Naive thymus-derived CD8-positive, alpha-beta T cell (primary cell): ENCODE measurements at regions not wholly inside any gene's neighbourhood (a gene's known extent, or its start where the extent isn't known, plus 50 kb on each side); places are given as distances from the start of the nearest gene placed in this dataset.
"Not testable (repeated sequence)": the region's sequence is repeated elsewhere in the genome, so short reads cannot be mapped to it uniquely, and the experiment has no call there.

Experiments used
- ATAC-seq, 2 donors: fragments of 150-1000 bp; cut with Tn5 transposase in 1 of 2; sonication (Bioruptor Pico), chemical (Tn5 transposase) in 1 of 2; 1 replicate in 1 of 2; 2 replicates in 1 of 2; pipeline ENCODE4 v1.10.0; 2021; ENCODE audit warnings: mild to moderate bottlenecking in 2 of 2, moderate library complexity in 2 of 2
- POLR2A ChIA-PET: fragments of 350-600 bp; sonication (Branson Sonifier 250); formaldehyde crosslinking; loops from one replicate; lab custom pipeline; 2021; ENCODE audit warnings: antibody characterized with exemption; lab: Charles Lee
- DNase-seq, 10 donors: peaks; one replicate each; pipeline versions ENCODE4 v3.0.0 to v3.0.0-alpha.2; 2020 to 2022
- H3K27ac Mint-ChIP-seq, 10 donors: one replicate each; pipeline ENCODE4 v1.8.0; 2020 to 2022; ENCODE audit warnings: mild to moderate bottlenecking in 10 of 10, mixed read lengths in 10 of 10, moderate library complexity in 4 of 10, inconsistent platforms in 1 of 10
- H3K27me3 Mint-ChIP-seq, 5 donors: one replicate each; pipeline ENCODE4 v1.8.0; 2021 to 2022; ENCODE audit warnings: mixed read lengths in 5 of 5
- H3K36me3 Mint-ChIP-seq, 3 donors: one replicate each; pipeline ENCODE4 v1.8.0; 2020 to 2022; ENCODE audit warnings: mixed read lengths in 3 of 3, mild to moderate bottlenecking in 2 of 3, inconsistent platforms in 1 of 3
- H3K4me1 Mint-ChIP-seq, 4 donors: one replicate each; pipeline ENCODE4 v1.8.0; 2021 to 2022; ENCODE audit warnings: mixed read lengths in 4 of 4
- H3K4me3 Mint-ChIP-seq, 10 donors: one replicate each; pipeline ENCODE4 v1.8.0; 2020 to 2022; ENCODE audit warnings: mild to moderate bottlenecking in 10 of 10, mixed read lengths in 10 of 10, moderate library complexity in 6 of 10, inconsistent platforms in 1 of 10
- H3K9me3 Mint-ChIP-seq, 9 donors: one replicate each; pipeline ENCODE4 v1.8.0; 2020 to 2022; ENCODE audit warnings: mixed read lengths in 9 of 9, mild to moderate bottlenecking in 3 of 9, inconsistent platforms in 1 of 9, moderate library complexity in 1 of 9

DNA sequence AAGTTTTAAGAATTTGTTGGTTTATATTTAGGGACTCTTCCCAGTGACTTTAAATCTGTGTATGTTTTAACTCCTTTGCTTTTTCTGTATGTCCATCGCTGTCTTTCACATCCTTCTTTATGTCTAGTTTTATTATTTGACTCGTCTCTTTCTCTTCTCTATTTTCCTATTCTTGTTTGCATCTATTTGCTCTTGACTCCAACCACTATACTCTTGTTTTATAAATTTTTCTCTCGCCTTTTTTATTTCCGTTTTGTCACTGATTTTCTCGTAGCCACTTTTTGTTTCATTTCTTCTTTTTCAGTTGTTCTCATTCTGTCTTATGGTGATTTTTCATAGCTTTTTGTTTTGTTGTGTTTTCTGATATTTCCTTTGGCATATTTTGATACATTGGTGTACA lies 170.5 kb upstream of the NETO1 start:
- no peaks in the 10 kb centered on the region for H3K27me3 Mint-ChIP-seq
- POLR2A ChIA-PET: no interaction called here
- ATAC-seq: no peak
- DNase-seq: no peak
- no peak overlapping the region for H3K27ac Mint-ChIP-seq
- H3K4me1 Mint-ChIP-seq: peaks cover 0 to 6% (median 0%) of the 10 kb centered on the region in 4 donors
- H3K36me3 Mint-ChIP-seq: no peaks in the 10 kb centered on the region
- peaks cover 0 to 14% (median 2%) of the 10 kb centered on the region in 9 donors for H3K9me3 Mint-ChIP-seq
- H3K4me3 Mint-ChIP-seq: peak overlapping the region in 1 of 10 donors; percentile 48

DNA sequence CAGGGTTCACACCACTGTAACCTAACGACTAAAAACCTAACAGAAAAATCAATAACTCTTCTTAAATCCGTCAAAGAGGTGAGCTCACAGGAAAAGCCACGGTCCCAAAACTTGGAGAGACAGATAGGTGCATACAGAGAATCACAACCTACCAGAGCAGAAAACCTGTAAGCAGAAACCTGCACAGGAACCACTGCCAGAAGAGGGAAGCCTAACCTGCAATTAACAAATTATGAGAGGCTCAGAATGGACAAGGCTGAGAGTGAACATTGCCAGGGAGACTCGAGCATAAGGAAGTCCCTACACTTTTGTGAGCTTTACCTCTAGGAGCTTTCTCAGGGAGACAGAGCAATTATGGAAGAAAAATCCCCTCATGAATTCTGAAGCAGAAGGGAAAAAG lies 156.2 kb upstream of the NETO1 start:
- Mint-ChIP-seq H3K27me3 (no peaks in the 10 kb centered on the region), H3K4me3 (no peak overlapping the region), H3K36me3 (no peaks in the 10 kb centered on the region), H3K4me1 (peaks cover 0 to 1% (median 0%) of the 10 kb centered on the region in 4 donors), H3K9me3 (peaks cover 2 to 22% (median 11%) of the 10 kb centered on the region in 9 donors), H3K27ac (no peak overlapping the region)
- no peak for ATAC-seq
- DNase-seq: no peak
- POLR2A ChIA-PET: no interaction called here

DNA sequence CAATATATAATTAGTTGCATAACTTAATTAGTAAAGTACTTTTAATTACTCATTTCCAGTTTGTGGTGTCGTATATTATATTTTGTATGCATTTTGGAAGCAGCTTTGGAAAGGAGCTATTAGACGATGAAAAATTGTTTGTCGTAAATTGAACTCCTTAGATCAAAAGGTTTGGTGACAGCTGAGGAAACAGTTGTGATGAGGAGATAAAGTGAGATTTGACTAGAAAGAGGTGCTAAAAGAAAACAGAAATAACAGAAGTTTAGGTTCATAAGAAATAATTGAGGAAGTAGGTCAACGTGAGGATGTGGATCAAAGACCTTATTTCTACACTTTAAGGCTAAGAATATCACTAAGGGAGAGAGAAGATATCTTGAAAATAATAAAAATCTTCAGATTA lies 141.9 kb upstream of the NETO1 start:
- Mint-ChIP-seq H3K36me3 (no peaks in the 10 kb centered on the region), H3K4me3 (no peak overlapping the region), H3K27me3 (peaks cover 0 to 3% (median 0%) of the 10 kb centered on the region in 5 donors), H3K27ac (no peak overlapping the region), H3K4me1 (peaks cover 0 to 7% (median 0%) of the 10 kb centered on the region in 4 donors), H3K9me3 (peaks cover 0 to 14% (median 4%) of the 10 kb centered on the region in 9 donors)
- ATAC-seq (no peak), DNase-seq (no peak)
- POLR2A ChIA-PET: no interaction called here

DNA sequence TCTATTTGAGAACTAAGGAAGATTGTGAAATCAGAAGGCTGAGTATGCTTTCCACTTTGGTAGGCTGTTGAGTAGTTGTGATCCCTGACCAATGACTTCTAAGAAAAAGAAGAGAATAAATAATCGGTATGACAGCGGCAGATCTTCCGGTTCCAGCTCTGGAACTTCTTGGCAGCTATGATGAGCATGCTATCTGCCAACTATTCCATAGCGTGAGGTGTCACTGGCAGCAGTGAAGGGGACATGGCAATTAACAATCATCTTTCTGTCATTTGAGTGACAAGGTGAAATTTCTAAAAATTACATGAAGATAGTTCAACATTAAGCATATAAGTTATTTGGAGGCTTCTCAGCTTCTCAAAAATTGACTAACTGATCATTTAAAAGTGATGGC lies 140.1 kb upstream of the NETO1 start:
- Mint-ChIP-seq H3K4me3 (no peak overlapping the region), H3K27me3 (peaks cover 0 to 3% (median 0%) of the 10 kb centered on the region in 5 donors), H3K27ac (peak overlapping the region in 1 of 10 donors; percentile 4), H3K9me3 (peaks cover 0 to 14% (median 3%) of the 10 kb centered on the region in 9 donors), H3K4me1 (peaks cover 0 to 7% (median 0%) of the 10 kb centered on the region in 4 donors), H3K36me3 (no peaks in the 10 kb centered on the region)
- DNase-seq (no peak), ATAC-seq (no peak)
- POLR2A ChIA-PET: no interaction called here

DNA sequence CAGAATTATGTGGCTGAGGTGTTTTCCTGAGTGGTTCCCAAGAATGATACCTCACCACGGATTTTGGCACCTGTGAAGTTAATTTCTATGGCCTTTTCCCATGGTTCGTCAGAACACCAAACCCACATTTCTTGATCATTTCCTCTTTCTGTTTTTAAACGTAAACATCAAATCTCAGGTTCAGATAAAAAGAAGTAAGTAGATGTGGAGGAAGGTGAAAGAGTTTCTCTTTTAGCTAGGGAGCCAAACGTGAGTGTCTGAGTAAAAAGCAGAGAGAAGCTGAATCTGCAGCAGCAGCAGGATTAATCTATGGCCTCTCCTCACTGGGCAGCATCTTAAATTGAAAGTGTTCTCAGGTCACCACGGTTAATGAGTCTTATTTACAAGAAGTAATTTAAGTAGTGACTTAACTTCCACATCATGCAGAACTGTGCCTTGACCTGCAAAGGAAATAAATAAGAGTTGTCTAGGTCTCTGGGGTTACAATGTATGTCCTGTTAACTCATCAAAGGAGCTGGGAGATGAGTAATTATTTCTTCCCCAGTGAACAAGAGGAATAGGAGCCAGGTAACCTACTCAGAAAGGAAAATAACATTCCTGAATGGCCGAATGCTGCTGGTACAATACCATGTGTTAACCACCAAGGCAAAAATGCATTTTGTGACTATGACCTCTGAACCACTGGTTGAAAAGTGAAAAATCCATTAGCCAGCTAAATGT lies 139.6 kb upstream of the NETO1 start:
- H3K27me3 Mint-ChIP-seq: peaks cover 0 to 3% (median 0%) of the 10 kb centered on the region in 5 donors

DNA sequence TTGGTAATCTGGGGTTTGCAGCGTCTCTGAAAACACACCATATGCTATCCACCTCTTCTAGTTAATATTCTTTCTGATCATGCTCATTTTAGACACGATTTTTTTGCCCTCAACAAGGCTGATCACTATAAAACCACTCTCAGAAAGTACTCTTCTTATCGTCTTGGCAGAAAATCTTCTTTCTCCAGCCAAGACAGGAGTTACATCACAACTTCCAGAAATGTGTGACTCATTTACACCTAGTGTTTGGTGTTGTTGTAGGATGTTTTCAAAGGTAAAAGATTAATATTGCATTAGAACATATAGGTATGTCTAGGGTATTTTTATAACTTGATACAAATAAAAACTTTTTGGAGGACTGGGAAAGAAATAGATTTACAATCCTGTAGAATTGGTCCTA lies 138.5 kb upstream of the NETO1 start:
- H3K9me3 Mint-ChIP-seq: peaks cover 0 to 14% (median 0%) of the 10 kb centered on the region in 9 donors
- H3K27me3 Mint-ChIP-seq: peaks cover 0 to 3% (median 0%) of the 10 kb centered on the region in 5 donors
- no peak for DNase-seq
- H3K4me3 Mint-ChIP-seq: no peak overlapping the region
- H3K36me3 Mint-ChIP-seq: no peaks in the 10 kb centered on the region
- H3K4me1 Mint-ChIP-seq: peaks cover 0 to 7% (median 0%) of the 10 kb centered on the region in 4 donors
- POLR2A ChIA-PET: no interaction called here
- H3K27ac Mint-ChIP-seq: no peak overlapping the region
- no peak for ATAC-seq

More for the DNA sequence above, 139.6 kb upstream of the NETO1 start:
- POLR2A ChIA-PET: no interaction called here
- DNase-seq (no peak), ATAC-seq (no peak)
- H3K27ac Mint-ChIP-seq: peak overlapping the region in 1 of 10 donors; percentile 4
- H3K4me3 Mint-ChIP-seq: no peak overlapping the region
- H3K4me1 Mint-ChIP-seq: peaks cover 0 to 7% (median 0%) of the 10 kb centered on the region in 4 donors
- no peaks in the 10 kb centered on the region for H3K36me3 Mint-ChIP-seq
- peaks cover 0 to 14% (median 3%) of the 10 kb centered on the region in 9 donors for H3K9me3 Mint-ChIP-seq

DNA sequence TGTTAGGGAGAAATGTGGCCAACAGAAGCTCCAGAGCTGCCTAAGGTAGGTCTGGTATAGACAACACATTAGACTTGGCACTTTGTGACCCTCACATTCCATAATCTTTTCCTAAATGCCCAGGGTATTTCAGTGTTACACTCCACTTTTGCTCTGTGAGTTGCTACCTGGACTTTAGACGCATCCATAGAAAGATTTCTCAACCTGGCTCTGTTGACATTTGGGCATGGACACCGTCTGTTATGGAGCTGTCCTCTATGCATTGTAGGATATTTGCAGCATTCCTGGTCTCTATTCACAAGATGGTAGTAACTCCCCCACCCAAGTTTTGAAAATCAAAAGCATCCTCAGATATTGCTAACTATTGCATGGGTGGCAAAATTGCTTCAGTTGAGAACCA lies 136.5 kb upstream of the NETO1 start:
- Mint-ChIP-seq H3K27me3 (no peaks in the 10 kb centered on the region), H3K9me3 (peaks cover 0 to 14% (median 0%) of the 10 kb centered on the region in 9 donors), H3K4me3 (no peak overlapping the region)

DNA sequence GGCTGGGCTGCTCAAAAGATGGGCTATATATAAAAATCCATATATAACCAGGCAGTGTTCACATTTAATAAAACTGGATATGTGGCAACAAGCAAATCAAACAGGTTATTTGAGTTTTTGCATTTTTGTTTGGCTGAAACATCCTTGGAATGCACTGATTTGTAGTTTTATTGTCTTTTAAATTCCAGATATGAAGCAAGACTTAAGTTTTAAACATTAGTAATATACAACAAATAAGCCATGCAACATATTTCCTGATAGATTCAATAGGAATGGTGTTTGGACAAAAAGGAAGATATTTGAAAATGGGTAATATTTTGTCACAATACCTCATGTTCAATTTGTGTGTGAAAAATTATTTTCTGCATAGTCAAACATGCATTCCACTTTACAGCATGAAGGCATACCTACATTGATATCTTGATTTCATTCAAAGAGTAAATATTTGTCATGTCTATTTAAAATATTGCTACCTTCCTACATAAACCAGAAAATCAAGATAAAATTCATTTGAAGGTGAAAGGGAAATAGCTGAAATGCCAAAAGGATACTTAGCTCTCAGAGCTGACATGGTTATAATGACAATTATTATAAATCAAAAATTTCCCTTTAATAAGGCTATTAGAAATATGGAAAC lies 132.3 kb upstream of the NETO1 start:
- Mint-ChIP-seq H3K4me3 (no peak overlapping the region), H3K4me1 (no peaks in the 10 kb centered on the region), H3K9me3 (peaks cover 0 to 12% (median 0%) of the 10 kb centered on the region in 9 donors), H3K27ac (no peak overlapping the region), H3K27me3 (no peaks in the 10 kb centered on the region), H3K36me3 (no peaks in the 10 kb centered on the region)
- DNase-seq (no peak), ATAC-seq (no peak)
- POLR2A ChIA-PET: no interaction called here

More for the DNA sequence above, 136.5 kb upstream of the NETO1 start:
- ATAC-seq (no peak), DNase-seq (no peak)
- no peak overlapping the region for H3K27ac Mint-ChIP-seq
- H3K36me3 Mint-ChIP-seq: no peaks in the 10 kb centered on the region
- POLR2A ChIA-PET: no interaction called here
- peaks cover 0 to 3% (median 0%) of the 10 kb centered on the region in 4 donors for H3K4me1 Mint-ChIP-seq

DNA sequence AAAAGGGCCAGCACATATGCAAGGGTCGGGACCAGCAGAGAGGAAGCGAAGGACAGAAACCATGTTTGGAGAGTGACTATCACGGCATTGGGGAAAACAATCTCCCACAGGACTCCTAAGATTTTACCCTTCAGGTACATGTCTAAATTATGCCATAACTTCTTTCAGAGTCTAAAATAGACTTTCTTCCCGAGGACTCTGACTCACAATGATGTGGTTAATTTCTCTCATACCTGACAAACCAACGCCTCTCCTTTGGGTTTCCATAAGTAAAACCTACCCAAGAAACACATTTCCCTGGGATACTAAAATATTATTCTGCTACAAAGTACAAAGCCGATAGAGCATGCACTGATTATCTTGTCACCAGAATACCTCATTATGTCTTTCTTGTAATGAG lies 127.8 kb upstream of the NETO1 start:
- Mint-ChIP-seq H3K9me3 (peaks cover 0 to 15% (median 0%) of the 10 kb centered on the region in 9 donors), H3K4me1 (no peaks in the 10 kb centered on the region), H3K36me3 (no peaks in the 10 kb centered on the region), H3K27ac (no peak overlapping the region), H3K27me3 (no peaks in the 10 kb centered on the region), H3K4me3 (no peak overlapping the region)
- POLR2A ChIA-PET: no interaction called here
- ATAC-seq: no peak
- no peak for DNase-seq

DNA sequence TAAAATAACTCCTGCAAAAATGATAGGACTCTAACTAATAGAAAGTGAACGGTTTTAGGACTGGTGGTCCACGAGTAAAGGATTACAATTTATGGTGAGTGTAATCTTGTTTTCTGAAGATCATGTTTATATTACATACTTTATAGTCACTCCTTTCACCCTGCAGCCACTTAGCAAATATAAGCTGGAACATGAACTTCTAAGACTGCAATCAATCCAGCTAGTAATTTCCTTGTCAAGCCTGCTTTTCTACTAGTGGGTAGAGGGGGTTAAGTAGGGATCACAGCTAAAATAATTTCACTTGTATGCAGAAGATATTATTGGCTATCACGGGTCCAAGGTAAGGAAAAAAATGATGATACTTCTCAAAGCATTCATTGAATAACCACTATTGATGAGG lies 125.5 kb upstream of the NETO1 start:
- H3K9me3 Mint-ChIP-seq: peaks cover 0 to 15% (median 0%) of the 10 kb centered on the region in 9 donors

DNA sequence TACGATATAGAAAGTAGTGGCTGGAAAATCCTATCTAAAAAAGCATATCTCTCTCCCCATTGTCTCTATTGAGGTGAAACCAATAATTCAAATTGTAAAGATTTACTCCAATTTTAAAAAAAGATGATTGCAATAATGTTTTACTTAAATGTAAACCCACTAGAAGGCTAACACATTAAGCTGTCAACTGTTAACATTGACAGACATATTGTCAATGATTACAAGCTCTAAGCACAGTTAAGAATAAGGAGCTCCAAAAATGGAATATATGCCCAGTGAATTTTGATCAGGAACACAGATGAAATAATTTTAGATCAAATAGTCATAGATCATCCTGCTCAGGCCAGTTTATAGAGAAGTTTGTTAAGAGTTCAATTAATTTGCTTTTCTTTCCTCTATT lies 123.6 kb upstream of the NETO1 start:
- H3K9me3 Mint-ChIP-seq: peaks cover 0 to 13% (median 0%) of the 10 kb centered on the region in 9 donors
- no peaks in the 10 kb centered on the region for H3K36me3 Mint-ChIP-seq
- H3K27ac Mint-ChIP-seq: no peak overlapping the region
- POLR2A ChIA-PET: no interaction called here
- H3K4me3 Mint-ChIP-seq: no peak overlapping the region
- DNase-seq: no peak
- no peaks in the 10 kb centered on the region for H3K27me3 Mint-ChIP-seq
- H3K4me1 Mint-ChIP-seq: no peaks in the 10 kb centered on the region
- ATAC-seq: no peak

More for the DNA sequence above, 125.5 kb upstream of the NETO1 start:
- Mint-ChIP-seq H3K36me3 (no peaks in the 10 kb centered on the region), H3K27me3 (no peaks in the 10 kb centered on the region), H3K27ac (no peak overlapping the region), H3K4me3 (no peak overlapping the region), H3K4me1 (no peaks in the 10 kb centered on the region)
- DNase-seq: no peak
- POLR2A ChIA-PET: no interaction called here
- no peak for ATAC-seq

DNA sequence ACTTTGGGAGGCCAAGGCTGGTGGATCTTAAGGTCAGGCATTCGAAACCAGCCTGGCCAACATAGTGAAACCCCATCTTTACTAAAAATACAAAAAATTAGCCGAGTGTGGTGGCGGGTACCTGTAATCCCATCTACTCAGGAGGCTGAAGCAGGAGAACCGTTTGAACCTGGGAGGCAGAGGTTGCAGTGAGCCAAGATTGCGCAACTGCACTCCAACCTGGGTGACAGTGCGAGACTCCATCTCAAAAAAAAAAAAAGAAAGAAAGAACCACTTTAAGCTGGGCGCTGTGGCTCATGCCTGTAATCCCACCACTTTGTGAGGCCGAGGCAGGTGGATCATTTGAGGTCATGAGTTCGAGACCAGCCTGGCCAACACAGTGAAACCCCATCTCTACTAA lies 119.8 kb upstream of the NETO1 start:
- peaks cover 0 to 18% (median 9%) of the 10 kb centered on the region in 9 donors for H3K9me3 Mint-ChIP-seq
- DNase-seq, H3K4me3 Mint-ChIP-seq, ATAC-seq, H3K27ac Mint-ChIP-seq, H3K27me3 Mint-ChIP-seq, POLR2A ChIA-PET, H3K36me3 Mint-ChIP-seq, H3K4me1 Mint-ChIP-seq: not testable (repeated sequence)

DNA sequence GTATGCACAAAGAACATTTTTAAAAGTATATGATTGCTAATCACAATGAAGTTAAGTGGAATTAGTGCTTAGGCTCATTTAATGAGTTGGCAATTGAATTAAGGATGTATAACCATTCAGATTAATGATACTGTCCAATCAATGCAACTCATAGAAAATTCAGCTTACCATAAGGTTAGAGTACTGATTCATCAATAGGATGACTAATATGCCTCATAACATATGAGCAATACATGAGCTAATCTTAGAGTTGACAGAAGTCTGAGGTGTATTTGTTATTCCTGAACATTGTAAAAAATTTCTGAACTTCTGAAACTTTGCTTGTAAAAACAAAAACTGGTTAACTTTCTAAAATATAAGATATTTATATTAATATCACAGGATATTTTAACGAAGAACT lies 118.3 kb upstream of the NETO1 start:
- POLR2A ChIA-PET: no interaction called here
- no peaks in the 10 kb centered on the region for H3K27me3 Mint-ChIP-seq

More for the DNA sequence above, 118.3 kb upstream of the NETO1 start:
- H3K4me1 Mint-ChIP-seq: no peaks in the 10 kb centered on the region
- ATAC-seq: no peak
- no peak overlapping the region for H3K27ac Mint-ChIP-seq
- H3K36me3 Mint-ChIP-seq: no peaks in the 10 kb centered on the region
- DNase-seq: no peak
- H3K9me3 Mint-ChIP-seq: peaks cover 0 to 18% (median 9%) of the 10 kb centered on the region in 9 donors
- no peak overlapping the region for H3K4me3 Mint-ChIP-seq
